GM11168 (cell line): ENCODE measurements at regions not wholly inside any gene's neighbourhood (a gene's known extent, or its start where the extent isn't known, plus 50 kb on each side); places are given as distances from the start of the nearest gene placed in this dataset.
"Not testable (repeated sequence)": the region's sequence is repeated elsewhere in the genome, so short reads cannot be mapped to it uniquely, and the experiment has no call there.

Experiments
- in situ Hi-C: fragments of 300-500 bp; cut with MboI; formaldehyde crosslinking; loops from one replicate; pipeline ENCODE4 v1.12.0; 2022; ENCODE audit warnings: low sequenced_read_pairs; ENCODE audit not compliant: unreplicated experiment

DNA sequence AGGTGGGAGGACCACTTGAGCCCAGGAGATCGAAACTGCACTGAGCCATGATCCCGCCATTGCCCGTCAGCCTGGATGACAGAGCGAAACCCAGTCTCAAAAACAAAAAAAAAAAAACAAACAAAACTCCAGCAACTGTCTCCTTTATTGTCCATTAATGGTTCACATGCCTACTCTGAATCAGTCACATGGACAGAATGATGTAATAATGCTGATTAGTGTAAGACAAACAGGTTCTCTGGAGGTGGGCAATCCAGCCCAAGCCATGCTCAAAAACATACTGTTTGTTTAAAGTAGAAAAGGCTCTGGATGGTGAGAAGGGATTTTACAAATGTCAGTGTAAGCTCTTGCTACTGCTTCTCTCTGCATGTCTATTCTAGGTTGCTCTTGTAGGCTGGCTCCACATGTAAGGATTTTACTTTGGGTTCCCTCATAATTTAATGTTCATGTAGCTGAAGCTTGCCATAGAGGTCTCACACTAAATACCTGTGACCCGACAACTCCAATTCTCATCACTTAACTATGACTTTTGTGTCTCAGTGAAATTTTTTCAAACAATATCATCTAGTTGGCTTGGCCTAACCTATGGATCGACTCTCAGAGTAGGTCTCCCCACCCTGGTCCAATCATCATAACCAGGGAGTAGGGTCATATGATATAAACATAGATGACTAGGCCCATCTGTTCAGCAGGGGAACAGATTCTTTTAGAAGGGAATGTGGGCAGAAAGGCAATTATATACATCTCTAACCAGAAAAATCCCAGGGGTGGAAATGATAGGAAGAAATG, 83.9 kb upstream of the SLC39A10 start:
- in situ Hi-C loops: loop anchor here (25.0 kb wide), 1 partner anchor 489 kb away; the partner anchor contains the start of gene DNAH7

DNA sequence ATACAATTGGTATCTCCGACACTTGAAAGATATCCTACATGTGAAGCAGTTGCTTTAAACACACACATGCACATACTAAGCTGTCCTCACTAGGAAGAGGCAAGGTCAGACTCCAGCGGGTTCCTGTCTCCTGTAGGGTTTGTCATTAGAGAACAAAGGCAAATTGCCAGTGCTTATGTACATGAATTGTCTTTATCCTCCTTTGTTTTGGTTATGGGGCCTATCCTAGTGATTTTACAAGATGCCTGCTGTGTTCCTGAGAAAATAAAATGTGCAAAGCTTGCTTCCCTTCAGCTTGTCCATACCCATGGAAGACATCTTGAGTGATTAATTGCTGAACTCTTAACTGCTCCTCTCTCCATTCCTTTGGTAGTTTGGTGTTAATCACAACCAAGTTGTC, 86.7 kb upstream of the SLC39A10 start:
- in situ Hi-C loops: loop anchor here (25.0 kb wide), 1 partner anchor 492 kb away; the partner anchor contains the start of gene DNAH7

DNA sequence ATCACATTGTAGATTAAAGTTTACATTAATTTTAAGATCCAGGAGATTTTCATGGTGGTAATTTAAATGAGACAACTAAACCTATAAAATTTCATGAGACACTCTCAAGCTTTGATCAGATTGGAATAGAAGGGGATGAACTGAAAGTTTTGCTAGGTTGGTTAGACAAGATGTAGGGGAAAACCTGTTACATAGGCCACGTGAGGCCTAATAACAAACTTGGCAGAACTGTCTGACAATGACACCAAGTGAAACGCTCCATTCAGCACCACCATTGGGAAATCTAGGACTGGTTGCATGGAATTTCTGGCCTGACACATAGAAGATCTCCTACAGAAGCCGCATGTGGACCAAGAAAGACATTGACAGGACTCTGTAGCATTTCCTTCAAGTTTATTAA, 87.8 kb upstream of the SLC39A10 start:
- in situ Hi-C loops: loop anchor here (10.0 to 25.0 kb wide), 2 partner anchors 86 to 493 kb away; partner anchors contain the start of genes DNAH7 and SLC39A10

DNA sequence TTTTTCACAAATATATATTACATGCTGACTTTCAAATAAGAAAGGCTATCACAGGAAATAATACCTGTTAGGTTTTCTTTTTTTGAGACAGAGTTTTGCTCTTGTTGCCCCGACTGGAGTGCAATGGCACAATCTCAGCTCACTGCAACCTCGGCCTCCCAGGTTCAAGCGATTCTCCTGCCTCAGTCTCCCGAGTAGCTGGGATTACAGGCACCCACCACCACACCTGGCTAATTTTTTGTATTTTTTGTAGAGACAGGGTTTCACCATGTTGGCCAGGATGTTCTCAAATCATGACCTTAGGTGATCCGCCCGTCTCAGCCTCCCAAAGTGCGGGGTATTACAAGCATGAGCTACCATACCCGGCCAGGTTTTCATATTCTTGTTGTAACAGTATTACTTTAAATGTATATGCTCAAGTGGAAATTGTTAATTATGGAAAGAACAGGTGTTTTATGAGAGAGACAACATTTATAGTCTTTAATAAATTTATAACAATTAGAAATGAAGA, 92.3 kb upstream of the SLC39A10 start:
- in situ Hi-C loops: loop anchor here (10.0 to 25.0 kb wide), 2 partner anchors 90 to 498 kb away; partner anchors contain the start of genes DNAH7 and SLC39A10

DNA sequence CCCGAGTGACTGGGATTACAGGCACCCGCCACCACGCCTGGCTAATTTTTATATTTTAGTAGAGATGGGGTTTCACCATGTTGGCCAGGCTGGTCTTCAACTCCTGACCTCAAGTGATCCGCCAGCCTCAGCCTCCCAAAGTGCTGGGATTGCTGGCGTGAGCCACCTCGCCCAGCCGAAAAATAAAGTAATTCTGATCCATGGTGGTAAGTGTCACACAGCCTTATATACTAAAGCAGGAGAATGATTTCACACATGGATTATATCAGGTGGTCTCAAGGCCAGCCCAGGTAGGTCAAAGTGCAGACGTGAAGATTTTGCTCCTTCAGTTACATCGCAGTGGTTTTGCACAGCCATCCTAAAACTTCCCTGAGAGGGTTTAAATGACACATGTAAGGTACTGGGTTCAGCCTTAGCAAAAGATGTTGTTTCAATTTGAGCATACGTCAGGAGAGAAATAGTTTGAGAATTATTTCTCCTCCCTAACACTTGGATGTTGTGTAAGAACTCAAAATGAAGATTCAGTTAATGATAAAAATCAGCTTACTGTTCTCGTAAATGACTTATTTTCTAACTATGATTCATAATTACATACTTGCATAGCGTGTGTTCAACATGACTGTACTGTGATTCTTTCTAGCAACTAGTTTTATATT, 93.0 kb upstream of the SLC39A10 start:
- in situ Hi-C loops: loop anchor here (10.0 to 25.0 kb wide), 2 partner anchors 91 to 498 kb away; partner anchors contain the start of genes DNAH7 and SLC39A10

DNA sequence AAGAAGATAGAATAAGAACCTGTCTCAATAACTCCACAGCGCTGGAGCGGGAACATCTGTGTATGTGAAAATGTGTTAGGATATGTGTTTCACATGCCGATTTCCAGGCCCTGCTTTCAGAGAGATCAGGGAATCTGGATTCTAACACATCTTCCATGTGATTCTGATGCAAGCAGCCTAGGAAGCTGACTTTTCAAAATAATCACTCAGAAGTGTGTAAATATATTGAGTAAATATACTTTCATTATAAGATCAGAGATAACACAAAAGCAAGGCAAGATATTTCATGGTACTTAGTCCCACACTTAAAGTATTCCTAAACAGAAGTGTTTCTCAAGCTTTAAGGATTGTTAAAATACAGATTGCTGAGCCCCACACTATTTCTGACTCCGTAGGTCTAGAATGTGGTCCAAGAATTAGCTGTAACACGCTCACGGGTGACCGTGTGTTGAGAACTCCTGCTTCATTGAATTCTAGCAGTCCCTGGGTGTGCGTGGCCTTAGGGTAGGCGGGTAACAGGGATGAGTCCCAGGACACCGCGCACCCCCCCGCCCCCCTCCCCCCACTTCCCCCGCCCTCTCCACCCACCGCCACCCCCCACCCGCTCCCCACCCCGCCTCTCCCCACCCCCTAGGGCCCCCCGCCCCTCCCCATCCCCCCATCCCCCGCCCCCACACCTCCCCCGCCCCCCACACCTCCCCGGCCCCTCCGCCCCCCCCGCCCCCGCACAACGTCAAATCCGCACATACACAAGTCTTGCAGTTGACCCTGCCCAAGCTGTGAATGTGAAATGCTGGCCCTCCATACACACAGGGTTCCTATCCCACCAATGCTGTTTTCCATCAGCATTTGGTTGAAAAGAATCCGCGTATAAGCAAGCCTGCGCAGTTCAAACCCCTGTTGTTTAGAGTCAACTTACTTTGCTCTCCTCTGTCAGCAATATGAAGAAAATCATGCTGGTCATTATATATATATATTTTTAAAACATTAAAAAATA, 94.2 kb upstream of the SLC39A10 start:
- in situ Hi-C loops: loop anchor here (10.0 to 25.0 kb wide), 2 partner anchors 92 to 499 kb away; partner anchors contain the start of genes DNAH7 and SLC39A10

DNA sequence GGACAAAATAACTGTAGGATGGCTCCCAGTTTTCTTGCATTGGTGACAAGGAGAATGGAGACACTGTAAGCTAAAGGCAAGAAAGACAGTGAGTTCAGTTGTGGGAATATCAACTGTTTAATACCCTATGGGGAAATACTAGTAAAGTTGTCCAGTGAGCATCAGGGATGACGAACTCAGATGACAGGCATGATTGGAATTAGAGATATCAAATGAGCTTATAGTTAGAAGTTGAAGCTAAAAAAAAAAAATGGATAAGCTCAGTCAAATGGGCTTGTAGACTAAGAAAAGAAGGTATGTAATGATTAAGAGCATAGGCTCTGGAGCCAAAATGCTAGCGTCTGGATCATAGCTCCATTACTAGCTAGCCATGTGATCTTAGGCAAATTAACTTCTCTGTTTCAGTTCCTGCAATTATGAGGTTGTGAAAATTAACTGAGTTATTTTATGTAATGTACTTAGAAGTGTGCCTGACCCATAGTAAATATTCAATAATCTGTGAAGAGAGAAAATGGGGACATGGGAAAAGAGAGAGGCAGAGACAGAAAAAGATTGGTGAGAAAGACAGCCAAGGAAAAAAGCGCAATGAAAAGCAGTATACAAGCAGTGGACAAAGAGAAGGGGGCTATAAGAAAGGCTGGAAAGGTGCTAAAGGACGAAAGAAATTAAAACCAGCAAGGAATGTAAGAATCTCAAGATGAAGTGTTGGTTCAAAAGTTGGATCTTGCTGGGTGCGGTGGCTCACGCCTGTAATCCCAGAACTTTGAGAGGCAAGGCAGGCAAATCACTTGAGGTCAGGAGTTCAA, 95.7 kb upstream of the SLC39A10 start:
- in situ Hi-C loops: loop anchor here (10.0 to 25.0 kb wide), 2 partner anchors 93 to 501 kb away; partner anchors contain the start of genes DNAH7 and SLC39A10

DNA sequence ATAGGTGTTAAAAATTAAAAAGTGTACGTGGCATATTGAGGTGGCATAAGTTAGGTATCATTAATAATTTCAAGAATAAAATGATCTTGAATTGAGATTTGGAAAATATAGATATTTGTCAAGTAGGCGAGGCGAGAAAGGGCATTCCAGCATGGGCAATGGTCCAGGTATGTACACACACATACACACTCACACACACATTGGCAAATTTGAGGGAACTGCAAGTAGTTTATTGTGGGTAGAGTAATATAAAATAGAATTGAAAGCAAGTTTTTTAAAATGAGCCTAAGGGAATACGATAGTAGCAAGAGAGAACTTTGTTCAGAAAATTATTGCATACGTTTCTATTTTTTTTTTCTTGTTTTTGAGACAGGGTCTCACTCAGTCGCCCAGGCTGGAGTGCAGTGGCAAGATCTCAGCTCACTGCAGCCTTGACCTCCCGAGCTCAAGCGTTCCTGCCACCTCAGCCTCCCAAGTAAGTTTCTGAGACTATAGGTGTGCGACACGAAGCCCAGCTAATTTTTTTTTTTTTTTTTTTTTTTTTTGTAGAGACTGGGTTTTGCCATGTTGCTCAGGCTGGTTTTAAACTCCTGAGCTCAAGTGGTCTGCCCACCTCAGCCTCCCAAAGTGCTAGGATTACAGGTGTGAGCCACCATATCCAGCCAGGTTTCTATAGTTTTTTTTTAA, 96.7 kb upstream of the SLC39A10 start:
- in situ Hi-C loops: loop anchor here (10.0 to 25.0 kb wide), 2 partner anchors 94 to 502 kb away; partner anchors contain the start of genes DNAH7 and SLC39A10

DNA sequence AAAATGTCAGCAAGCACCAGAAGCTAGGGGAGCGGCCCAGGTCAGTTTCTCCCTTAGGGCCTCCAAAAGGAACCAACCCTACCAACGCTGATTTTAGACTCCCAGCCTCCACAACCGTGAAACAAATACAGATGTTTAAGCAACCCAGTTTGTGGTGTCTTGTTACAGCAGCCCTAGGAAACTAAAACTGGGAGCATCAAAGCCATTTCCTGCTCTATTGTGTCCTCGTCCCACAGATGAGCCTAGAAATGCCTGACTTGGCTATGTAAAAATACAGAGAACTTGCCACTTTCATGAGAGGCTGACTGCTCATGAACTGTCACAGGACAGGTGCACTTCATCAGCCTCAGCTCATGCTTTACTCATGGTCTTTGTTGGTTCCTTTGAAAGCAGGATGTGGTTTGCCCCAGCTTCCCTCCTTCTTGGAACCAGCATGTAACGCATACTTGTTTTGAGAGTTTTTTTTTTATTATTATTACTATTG, 97.6 kb upstream of the SLC39A10 start:
- in situ Hi-C loops: loop anchor here (25.0 kb wide), 1 partner anchor 503 kb away; the partner anchor contains the start of gene DNAH7

DNA sequence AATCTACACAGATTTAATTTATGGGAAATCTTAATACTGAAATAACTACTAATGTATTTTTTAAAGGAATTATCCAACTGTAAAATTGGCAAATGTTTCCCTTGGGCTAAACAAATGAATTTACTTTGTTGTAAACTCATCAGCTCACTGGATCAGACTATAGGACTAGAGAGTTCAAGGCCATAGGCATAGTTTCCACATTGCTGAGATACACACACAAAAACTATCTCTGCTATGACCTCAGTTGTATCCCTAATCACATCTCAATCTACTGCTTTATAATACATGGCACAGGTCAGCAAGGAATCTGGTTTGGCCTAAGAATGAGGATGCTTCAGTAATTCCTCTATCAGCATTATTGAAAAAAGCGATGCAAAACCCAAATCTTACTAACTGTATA, 101.1 kb upstream of the SLC39A10 start:
- in situ Hi-C loops: loop anchor here (25.0 kb wide), 1 partner anchor 506 kb away; the partner anchor contains the start of gene DNAH7

DNA sequence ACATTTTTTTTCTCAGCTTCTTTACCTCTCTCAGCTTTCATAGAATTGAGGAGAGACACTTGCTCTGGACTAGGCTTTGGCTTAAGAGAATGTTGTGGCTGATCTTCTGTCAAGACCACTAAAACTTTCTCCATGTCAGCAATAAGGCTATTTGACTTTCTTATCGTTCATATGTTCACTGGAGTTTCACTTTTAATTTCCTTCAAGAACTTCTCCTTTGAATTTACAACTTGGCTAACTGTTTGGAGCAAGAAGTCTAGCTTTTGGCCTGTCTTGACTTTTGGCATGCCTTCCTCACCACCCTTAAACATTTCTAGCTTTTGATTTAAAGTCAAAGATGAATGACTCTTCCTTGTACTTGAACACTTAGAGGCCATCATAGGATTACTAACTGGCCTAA, 104.4 kb upstream of the SLC39A10 start:
- in situ Hi-C loops: loop anchor here (25.0 kb wide), 1 partner anchor 510 kb away; the partner anchor contains the start of gene DNAH7

DNA sequence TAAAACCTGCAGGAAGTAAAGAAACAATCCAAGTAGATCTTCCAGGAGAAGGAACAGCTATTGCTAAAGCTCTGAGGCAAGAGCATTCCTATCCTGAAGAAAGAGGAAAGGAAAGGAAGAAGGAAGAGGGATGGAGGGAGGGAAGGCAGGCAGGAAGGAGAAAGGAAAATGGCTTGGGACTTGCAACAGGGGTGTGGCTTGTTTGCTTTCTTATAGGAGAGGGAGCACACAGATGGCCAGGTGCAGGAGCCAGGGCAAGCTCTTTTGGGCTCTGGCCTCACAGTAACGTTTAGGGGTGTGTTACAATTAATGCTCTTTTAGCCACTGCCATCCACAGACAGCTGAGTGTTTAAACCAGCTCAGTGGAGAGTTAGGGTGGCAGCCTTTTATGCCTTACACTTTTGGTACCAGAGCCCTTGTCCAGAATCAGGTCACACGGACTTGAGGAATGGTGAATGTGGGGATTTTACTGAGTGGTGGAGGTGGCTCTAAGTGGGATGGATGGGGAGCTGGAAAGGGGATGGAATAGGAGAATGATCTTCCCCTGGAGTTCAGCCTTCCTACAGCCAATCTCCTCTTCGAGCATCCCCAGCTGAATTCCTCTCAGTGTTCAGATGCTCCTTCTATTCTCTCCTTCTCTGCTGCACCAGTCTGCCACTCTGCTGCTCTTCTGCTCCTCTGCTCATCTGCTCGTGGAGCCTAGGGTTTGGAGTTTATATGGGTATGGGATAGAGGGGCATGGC, 108.7 kb upstream of the SLC39A10 start:
- in situ Hi-C loops: no loop called here

DNA sequence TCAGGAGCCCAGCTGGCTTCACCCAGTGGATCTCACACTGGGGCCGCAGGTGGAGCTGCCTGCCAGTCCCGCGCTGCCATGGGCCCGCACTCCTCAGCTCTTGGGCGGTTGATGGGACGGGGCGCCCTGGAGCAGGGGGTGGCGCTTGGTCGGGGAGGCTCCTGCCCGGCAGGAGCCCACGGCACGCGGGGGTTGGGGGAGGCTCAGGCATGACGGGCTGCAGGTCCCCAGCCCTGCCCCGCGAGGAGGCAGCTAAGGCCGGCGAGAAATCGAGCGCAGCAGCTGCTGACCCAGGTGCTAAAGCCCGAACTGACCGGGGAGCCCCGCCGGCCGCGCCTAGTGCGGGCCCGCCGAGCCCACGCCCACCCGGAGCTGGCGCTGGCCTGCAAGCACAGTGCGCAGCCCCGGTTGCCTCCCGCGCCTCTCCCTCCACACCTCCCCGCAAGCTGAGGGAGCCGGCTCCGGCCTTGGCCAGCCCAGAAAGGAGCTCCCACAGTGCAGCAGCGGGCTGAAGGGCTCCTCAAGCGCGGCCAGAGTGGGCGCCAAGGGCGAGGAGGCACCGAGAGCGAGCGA, 109.7 kb upstream of the SLC39A10 start:
- in situ Hi-C loops: not testable (repeated sequence)

DNA sequence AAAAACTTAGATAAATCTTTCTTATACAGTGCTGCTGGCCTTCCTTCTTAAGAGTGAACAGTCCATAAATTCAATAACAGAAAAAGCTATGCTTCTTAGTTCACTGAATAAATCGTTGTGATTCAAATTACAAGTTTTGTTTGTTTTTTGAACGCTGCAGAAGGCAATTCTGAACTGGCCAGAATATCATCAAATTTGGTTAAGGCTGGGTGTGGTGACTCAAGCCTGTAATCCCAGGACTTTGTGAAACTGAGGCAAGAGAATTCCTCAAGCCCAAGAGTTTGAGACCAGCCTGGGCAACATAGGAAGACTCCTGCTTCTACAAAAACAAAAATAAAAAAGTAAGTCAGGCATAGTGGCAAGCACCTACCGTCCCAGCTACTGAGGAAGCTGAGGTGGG, 111.2 kb upstream of the SLC39A10 start:
- in situ Hi-C loops: no loop called here

DNA sequence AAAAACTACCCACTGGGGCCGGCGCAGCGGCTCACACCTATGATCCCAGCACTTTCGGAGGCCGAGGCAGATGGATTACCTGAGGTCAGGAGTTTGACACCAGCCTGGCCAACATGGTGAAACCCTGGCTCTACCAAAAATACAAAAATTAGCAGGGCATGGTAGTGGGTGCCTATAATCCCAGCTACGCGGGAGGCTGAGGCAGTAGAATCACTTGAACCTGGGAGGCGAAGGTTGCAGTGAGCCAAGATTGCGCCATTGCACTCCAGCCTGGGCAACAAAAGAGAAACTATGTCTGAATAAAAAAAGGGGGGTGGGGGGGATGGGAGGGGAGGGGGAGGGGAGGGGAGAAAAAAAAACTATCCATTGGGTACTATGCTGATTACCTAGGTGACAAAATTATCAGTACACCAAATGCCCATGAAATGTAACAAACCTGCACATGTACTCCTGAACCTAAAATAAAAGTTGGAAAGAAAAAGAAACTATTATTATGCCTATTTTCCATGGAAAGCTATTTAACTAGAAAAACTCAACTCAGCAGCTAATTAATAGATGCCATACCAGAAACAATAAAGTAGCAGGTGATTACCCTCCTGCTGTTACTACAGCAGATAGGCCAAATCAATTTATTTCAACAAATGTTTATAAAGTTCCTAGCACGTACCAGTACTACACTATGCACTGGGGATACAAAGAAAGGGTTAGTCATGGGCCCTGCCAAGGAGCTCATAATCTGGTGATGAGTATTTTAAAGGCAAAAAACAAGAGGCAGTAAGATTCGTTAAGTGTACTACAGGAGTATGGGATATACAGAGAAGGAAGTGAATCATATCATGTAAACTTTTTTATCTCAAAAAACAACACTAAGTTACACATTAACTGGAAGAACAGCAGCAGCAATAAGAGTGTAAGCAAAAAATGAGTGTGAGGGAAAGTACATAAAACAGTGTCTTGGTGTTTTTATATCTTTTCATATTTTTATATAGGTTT, 112.8 kb upstream of the SLC39A10 start:
- in situ Hi-C loops: no loop called here

DNA sequence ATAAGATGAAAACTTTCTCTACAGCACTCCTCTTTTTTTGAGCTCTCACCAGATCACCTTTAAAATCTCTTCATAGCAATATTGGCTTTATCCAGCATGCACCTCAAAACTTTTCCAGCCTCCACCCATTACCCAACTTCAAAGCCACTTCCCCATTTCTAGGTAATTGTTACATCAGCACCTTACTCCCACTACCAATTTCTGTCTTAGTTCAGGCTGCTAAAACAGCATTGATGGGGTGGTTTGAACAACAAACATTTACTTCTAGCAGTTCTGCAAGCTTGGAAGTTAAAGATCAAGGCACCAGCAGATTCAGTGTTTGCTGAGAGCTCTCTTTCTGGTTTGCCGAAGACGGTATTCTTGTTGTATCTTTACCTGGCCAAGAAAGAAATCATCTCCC, 114.0 kb upstream of the SLC39A10 start:
- in situ Hi-C loops: no loop called here
